CD4-positive, alpha-beta memory T cell (primary cell): ENCODE measurements at regions not wholly inside any gene's neighbourhood (a gene's known extent, or its start where the extent isn't known, plus 50 kb on each side); places are given as distances from the start of the nearest gene placed in this dataset.
"Not testable (repeated sequence)": the region's sequence is repeated elsewhere in the genome, so short reads cannot be mapped to it uniquely, and the experiment has no call there.

Source experiments
- CTCF ChIA-PET: fragments of 350-600 bp; sonication (Branson Sonifier 250); formaldehyde crosslinking; loops from one replicate; lab custom pipeline; 2021; ENCODE audit warnings: inconsistent platforms; ENCODE audit not compliant: partially characterized antibody; lab: Charles Lee
- POLR2A ChIA-PET: fragments of 350-600 bp; sonication (Branson Sonifier 250); formaldehyde crosslinking; loops from one replicate; lab custom pipeline; 2021; ENCODE audit not compliant: partially characterized antibody; lab: Charles Lee
- DNase-seq, 5 donors: peaks; one replicate each; pipeline versions ENCODE4 v3.0.0 to v3.0.0-alpha.2; 2020 to 2022; ENCODE audit warnings: mixed read lengths in 1 of 5
- H3K27ac ChIP-seq: one replicate; pipeline ENCODE4 v1.7.0; 2013; ENCODE audit warnings: low read depth, low read length
- H3K27me3 ChIP-seq: 2 replicates; pipeline ENCODE4 v1.7.0; 2013; ENCODE audit warnings: mild to moderate bottlenecking, low read length, moderate library complexity; ENCODE audit not compliant: insufficient read depth
- H3K36me3 ChIP-seq: 2 replicates; pipeline ENCODE4 v1.7.0; 2013; ENCODE audit warnings: mild to moderate bottlenecking, low read length, moderate library complexity; ENCODE audit not compliant: insufficient read depth
- H3K4me1 ChIP-seq: 2 replicates; pipeline ENCODE4 v1.7.0; 2013; ENCODE audit warnings: mild to moderate bottlenecking, low read length, moderate library complexity; ENCODE audit not compliant: insufficient read depth
- H3K4me3 ChIP-seq, 2 donors: one replicate each; pipeline ENCODE4 v1.7.0; 2013; ENCODE audit warnings: low read length in 2 of 2, mild to moderate bottlenecking in 1 of 2
- H3K9me3 ChIP-seq, 2 donors: one replicate each; pipeline ENCODE4 v1.7.0; 2013; ENCODE audit warnings: low read length in 2 of 2, control low read depth in 1 of 2; ENCODE audit not compliant: control insufficient read depth in 1 of 2
- H3K27ac Mint-ChIP-seq, 7 donors: one replicate each; pipeline ENCODE4 v1.8.0; 2020 to 2021; ENCODE audit warnings: mixed read lengths in 7 of 7, mild to moderate bottlenecking in 6 of 7, inconsistent platforms in 3 of 7, moderate library complexity in 3 of 7
- H3K27me3 Mint-ChIP-seq, 2 donors: one replicate each; pipeline ENCODE4 v1.8.0; 2020 to 2021; ENCODE audit warnings: mixed read lengths in 2 of 2
- H3K36me3 Mint-ChIP-seq, 2 donors: one replicate each; pipeline ENCODE4 v1.8.0; 2020 to 2021; ENCODE audit warnings: mixed read lengths in 2 of 2, inconsistent platforms in 1 of 2, mild to moderate bottlenecking in 1 of 2
- H3K4me1 Mint-ChIP-seq, 4 donors: one replicate each; pipeline ENCODE4 v1.8.0; 2020 to 2021; ENCODE audit warnings: mixed read lengths in 4 of 4, mild to moderate bottlenecking in 1 of 4
- H3K4me3 Mint-ChIP-seq, 8 donors: one replicate each; pipeline ENCODE4 v1.8.0; 2020 to 2021; ENCODE audit warnings: mixed read lengths in 8 of 8, mild to moderate bottlenecking in 7 of 8, moderate library complexity in 6 of 8, inconsistent platforms in 3 of 8
- H3K9me3 Mint-ChIP-seq, 8 donors: one replicate each; pipeline ENCODE4 v1.8.0; 2020 to 2021; ENCODE audit warnings: mixed read lengths in 8 of 8, mild to moderate bottlenecking in 5 of 8, inconsistent platforms in 3 of 8, moderate library complexity in 1 of 8
- intact Hi-C: fragments of 100-400 bp; cut with micrococcal nuclease; formaldehyde crosslinking; loops from one replicate; pipeline ENCODE4 v1.15.1; 2023

- H3K4me3 ChIP-seq = no peak overlapping the region
- intact Hi-C loops = no loop called here
- CTCF ChIA-PET = no interaction called here
Measured at GRCh38 chr6:140784573-140784972, 1348.2 kb upstream of the GJE1 start.

GRCh38 chr6:140783504-140783903 is 1349.2 kb upstream of the GJE1 start:
- H3K36me3 Mint-ChIP-seq, H3K36me3 ChIP-seq, H3K4me1 ChIP-seq, H3K27me3 Mint-ChIP-seq, H3K9me3 ChIP-seq, H3K27me3 ChIP-seq, DNase-seq, POLR2A ChIA-PET, CTCF ChIA-PET, H3K4me1 Mint-ChIP-seq, intact Hi-C loops, H3K4me3 ChIP-seq, H3K9me3 Mint-ChIP-seq, H3K4me3 Mint-ChIP-seq, H3K27ac Mint-ChIP-seq, H3K27ac ChIP-seq: not testable (repeated sequence)

More at GRCh38 chr6:140784573-140784972, 1348.2 kb upstream of the GJE1 start:
- Mint-ChIP-seq H3K27ac (no peak overlapping the region), H3K4me3 (no peak overlapping the region), H3K9me3 (peaks cover 0 to 1% (median 0%) of the 10 kb centered on the region in 8 donors), H3K36me3 (no peaks in the 10 kb centered on the region), H3K4me1 (no peaks in the 10 kb centered on the region), H3K27me3 (no peaks in the 10 kb centered on the region)
- Histone ChIP-seq H3K36me3 (no peaks in the 10 kb centered on the region), H3K4me1 (no peaks in the 10 kb centered on the region), H3K9me3 (no peaks in the 10 kb centered on the region), H3K27me3 (no peaks in the 10 kb centered on the region), H3K27ac (no peak overlapping the region)
- POLR2A ChIA-PET = no interaction called here
- DNase-seq = no peak

- Mint-ChIP-seq H3K27ac (no peak overlapping the region), H3K9me3 (peaks cover 0 to 1% (median 0%) of the 10 kb centered on the region in 8 donors), H3K27me3 (no peaks in the 10 kb centered on the region), H3K4me3 (no peak overlapping the region), H3K4me1 (no peaks in the 10 kb centered on the region), H3K36me3 (no peaks in the 10 kb centered on the region)
- no peaks in the 10 kb centered on the region for H3K9me3 ChIP-seq
- no peaks in the 10 kb centered on the region for H3K36me3 ChIP-seq
- POLR2A ChIA-PET = no interaction called here
- no peak overlapping the region for H3K4me3 ChIP-seq
- no peaks in the 10 kb centered on the region for H3K4me1 ChIP-seq
- DNase-seq = no peak
- H3K27ac ChIP-seq = no peak overlapping the region
- intact Hi-C loops = no loop called here
- no peaks in the 10 kb centered on the region for H3K27me3 ChIP-seq
- CTCF ChIA-PET = no interaction called here
Measured at GRCh38 chr6:140782941-140783340, 1349.8 kb upstream of the GJE1 start.

GRCh38 chr6:140779991-140780596 is 1352.6 kb upstream of the GJE1 start:
- DNase-seq = no peak
- intact Hi-C loops = no loop called here
- no peaks in the 10 kb centered on the region for H3K27me3 ChIP-seq
- POLR2A ChIA-PET = no interaction called here
- H3K9me3 Mint-ChIP-seq = peaks cover 0 to 1% (median 0%) of the 10 kb centered on the region in 8 donors
- no peaks in the 10 kb centered on the region for H3K36me3 Mint-ChIP-seq
- H3K9me3 ChIP-seq = no peaks in the 10 kb centered on the region
- H3K4me1 Mint-ChIP-seq = no peaks in the 10 kb centered on the region
- no peaks in the 10 kb centered on the region for H3K27me3 Mint-ChIP-seq
- H3K27ac Mint-ChIP-seq = no peak overlapping the region
- H3K36me3 ChIP-seq = no peaks in the 10 kb centered on the region
- H3K4me3 Mint-ChIP-seq = no peak overlapping the region
- H3K4me1 ChIP-seq = no peaks in the 10 kb centered on the region
- no peak overlapping the region for H3K27ac ChIP-seq
- no peak overlapping the region for H3K4me3 ChIP-seq
- CTCF ChIA-PET = no interaction called here

GRCh38 chr6:140779341-140779740 is 1353.4 kb upstream of the GJE1 start:
- Mint-ChIP-seq H3K4me1 (no peaks in the 10 kb centered on the region), H3K27me3 (peaks cover 0 to 2% of the 10 kb centered on the region in 2 donors), H3K4me3 (no peak overlapping the region), H3K36me3 (no peaks in the 10 kb centered on the region), H3K27ac (no peak overlapping the region), H3K9me3 (peaks cover 0 to 1% (median 0%) of the 10 kb centered on the region in 8 donors)
- Histone ChIP-seq H3K27ac (no peak overlapping the region), H3K36me3 (no peaks in the 10 kb centered on the region), H3K4me3 (no peak overlapping the region), H3K4me1 (no peaks in the 10 kb centered on the region), H3K9me3 (no peaks in the 10 kb centered on the region), H3K27me3 (no peaks in the 10 kb centered on the region)
- ChIA-PET POLR2A (no interaction called here), CTCF (no interaction called here)
- DNase-seq = no peak
- intact Hi-C loops = no loop called here

GRCh38 chr6:140777780-140778179 is 1354.9 kb upstream of the GJE1 start:
- Mint-ChIP-seq H3K4me1 (no peaks in the 10 kb centered on the region), H3K36me3 (no peaks in the 10 kb centered on the region), H3K27ac (no peak overlapping the region), H3K27me3 (peaks cover 0 to 2% of the 10 kb centered on the region in 2 donors), H3K9me3 (no peaks in the 10 kb centered on the region), H3K4me3 (no peak overlapping the region)
- Histone ChIP-seq H3K27me3 (no peaks in the 10 kb centered on the region), H3K36me3 (no peaks in the 10 kb centered on the region), H3K4me1 (no peaks in the 10 kb centered on the region), H3K9me3 (no peaks in the 10 kb centered on the region), H3K4me3 (no peak overlapping the region), H3K27ac (no peak overlapping the region)
- ChIA-PET CTCF (no interaction called here), POLR2A (no interaction called here)
- DNase-seq = no peak
- intact Hi-C loops = no loop called here

- H3K27me3 ChIP-seq = no peaks in the 10 kb centered on the region
- intact Hi-C loops = no loop called here
- CTCF ChIA-PET = no interaction called here
- no peak overlapping the region for H3K27ac ChIP-seq
- no peaks in the 10 kb centered on the region for H3K36me3 ChIP-seq
- no peak for DNase-seq
- POLR2A ChIA-PET = no interaction called here
- Mint-ChIP-seq H3K4me3 (no peak overlapping the region), H3K9me3 (peaks cover 0 to 5% (median 2%) of the 10 kb centered on the region in 8 donors), H3K27me3 (peaks cover 0 to 2% of the 10 kb centered on the region in 2 donors), H3K4me1 (no peaks in the 10 kb centered on the region), H3K27ac (no peak overlapping the region), H3K36me3 (no peaks in the 10 kb centered on the region)
- H3K9me3 ChIP-seq = no peaks in the 10 kb centered on the region
- H3K4me3 ChIP-seq = no peak overlapping the region
- no peaks in the 10 kb centered on the region for H3K4me1 ChIP-seq
Measured at GRCh38 chr6:140775061-140775460, 1357.7 kb upstream of the GJE1 start.

- CTCF ChIA-PET = no interaction called here
- intact Hi-C loops = no loop called here
Measured at GRCh38 chr6:140774080-140774505, 1358.6 kb upstream of the GJE1 start.

More at GRCh38 chr6:140774080-140774505, 1358.6 kb upstream of the GJE1 start:
- DNase-seq = no peak
- H3K27me3 ChIP-seq = no peaks in the 10 kb centered on the region
- Mint-ChIP-seq H3K4me1 (no peaks in the 10 kb centered on the region), H3K36me3 (no peaks in the 10 kb centered on the region), H3K9me3 (peaks cover 0 to 7% (median 2%) of the 10 kb centered on the region in 8 donors), H3K27ac (no peak overlapping the region), H3K27me3 (peaks cover 0 to 4% of the 10 kb centered on the region in 2 donors), H3K4me3 (no peak overlapping the region)
- no peak overlapping the region for H3K27ac ChIP-seq
- no peaks in the 10 kb centered on the region for H3K36me3 ChIP-seq
- H3K9me3 ChIP-seq = no peaks in the 10 kb centered on the region
- H3K4me3 ChIP-seq = no peak overlapping the region
- POLR2A ChIA-PET = no interaction called here
- H3K4me1 ChIP-seq = no peaks in the 10 kb centered on the region
